Esophagus (tissue), 2 donors: ENCODE measurements at regions not wholly inside any gene's neighbourhood (a gene's known extent, or its start where the extent isn't known, plus 50 kb on each side); places are given as distances from the start of the nearest gene placed in this dataset.
"Not testable (repeated sequence)": the region's sequence is repeated elsewhere in the genome, so short reads cannot be mapped to it uniquely, and the experiment has no call there.

Experiments used
- H3K27ac ChIP-seq, 2 donors: one replicate each; pipeline ENCODE4 v1.5.1; 2013; ENCODE audit warnings: low read depth in 2 of 2, mild to moderate bottlenecking in 2 of 2, inconsistent platforms in 1 of 2, low read length in 1 of 2, moderate library complexity in 1 of 2
- H3K27me3 ChIP-seq, 2 donors: one replicate each; pipeline ENCODE4 v1.6.1; 2013; ENCODE audit warnings: low read length in 2 of 2, control low read depth in 1 of 2, mild to moderate bottlenecking in 1 of 2; ENCODE audit not compliant: insufficient read depth in 2 of 2, control insufficient read depth in 1 of 2
- H3K36me3 ChIP-seq, 2 donors: one replicate each; pipeline ENCODE4 v1.6.1; 2013; ENCODE audit warnings: low read length in 1 of 2; ENCODE audit not compliant: control insufficient read depth in 2 of 2, insufficient read depth in 2 of 2
- H3K4me1 ChIP-seq, 2 donors: one replicate each; pipeline ENCODE4 v1.6.1; 2013; ENCODE audit warnings: low read length in 1 of 2; ENCODE audit not compliant: control insufficient read depth in 2 of 2, insufficient read depth in 2 of 2
- H3K4me3 ChIP-seq, 2 donors: one replicate each; pipeline ENCODE4 v1.5.1; 2013; ENCODE audit warnings: low read length in 2 of 2, mild to moderate bottlenecking in 2 of 2, low read depth in 1 of 2, moderate library complexity in 1 of 2
- H3K9me3 ChIP-seq, 2 donors: one replicate each; pipeline ENCODE4 v1.6.1; 2013; ENCODE audit warnings: mild to moderate bottlenecking in 2 of 2, low read depth in 1 of 2, low read length in 1 of 2, moderate library complexity in 1 of 2; ENCODE audit not compliant: control insufficient read depth in 2 of 2, insufficient read depth in 1 of 2
- WGBS, 2 donors: extraction: QIAGEN DNeasy Blood & Tissue Kit; methylation state at CpG; one replicate each; pipeline ENCODE4 v1.1.7; 2013; 5-methylcytosine and 5-hydroxymethylcytosine counted together
- donor health status: healthy with polysubstance abuse.
- donor health status: Bipolar disorder and iron deficiency.

GRCh38 chr3:104347291-104347690 is 1019.4 kb upstream of the ALCAM start:
- H3K27ac ChIP-seq = no peak overlapping the region
- H3K4me1 ChIP-seq = no peaks in the 10 kb centered on the region
- H3K36me3 ChIP-seq = no peaks in the 10 kb centered on the region
- no peaks in the 10 kb centered on the region for H3K9me3 ChIP-seq
- 46 to 56% methylated on average over 1 of the region's 1 CpG for WGBS, 2 donors
- H3K27me3 ChIP-seq = no peaks in the 10 kb centered on the region
- no peak overlapping the region for H3K4me3 ChIP-seq

- H3K27me3 ChIP-seq = no peaks in the 10 kb centered on the region
- no peaks in the 10 kb centered on the region for H3K36me3 ChIP-seq
- no peak overlapping the region for H3K4me3 ChIP-seq
- WGBS, 2 donors = 73 to 77% methylated on average over 1 of the region's 1 CpG
- no peak overlapping the region for H3K27ac ChIP-seq
- H3K4me1 ChIP-seq = no peaks in the 10 kb centered on the region
- H3K9me3 ChIP-seq = no peaks in the 10 kb centered on the region
Observed at GRCh38 chr3:104349836-104350235, 1016.9 kb upstream of the ALCAM start.

DNA sequence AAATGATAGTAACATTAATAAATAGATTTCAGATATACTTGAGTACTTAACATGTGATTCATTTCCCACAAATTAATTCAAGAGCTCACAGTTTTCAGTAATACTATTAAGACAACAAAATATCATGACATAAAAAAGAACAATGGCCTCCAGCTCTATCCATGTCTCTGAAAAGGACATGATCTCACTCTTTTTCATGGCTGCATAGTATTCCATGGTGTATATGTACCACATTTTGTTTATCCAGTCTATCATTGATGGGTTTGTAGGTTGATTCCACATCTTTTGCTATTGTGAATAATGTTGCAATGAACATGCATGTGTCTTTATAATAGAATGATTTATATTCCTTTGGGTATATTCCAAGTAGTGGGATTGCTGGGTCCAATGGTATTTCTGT is 1012.8 kb upstream of the ALCAM start:
- H3K36me3 ChIP-seq = no peaks in the 10 kb centered on the region
- H3K27me3 ChIP-seq = no peaks in the 10 kb centered on the region
- no peaks in the 10 kb centered on the region for H3K4me1 ChIP-seq
- H3K27ac ChIP-seq = no peak overlapping the region
- H3K4me3 ChIP-seq = no peak overlapping the region
- no peaks in the 10 kb centered on the region for H3K9me3 ChIP-seq

- H3K4me3 ChIP-seq = no peak overlapping the region
- H3K4me1 ChIP-seq = no peaks in the 10 kb centered on the region
- no peak overlapping the region for H3K27ac ChIP-seq
- H3K9me3 ChIP-seq = peaks cover 0 to 2% of the 10 kb centered on the region in 2 donors
- H3K36me3 ChIP-seq = no peaks in the 10 kb centered on the region
- WGBS, 2 donors = 70 to 76% methylated on average over 4 of the region's 4 CpGs
- H3K27me3 ChIP-seq = no peaks in the 10 kb centered on the region
Observed at GRCh38 chr3:104359546-104359945, 1007.2 kb upstream of the ALCAM start.

GRCh38 chr3:104360038-104360437 is 1006.7 kb upstream of the ALCAM start:
- H3K27ac ChIP-seq = no peak overlapping the region

DNA sequence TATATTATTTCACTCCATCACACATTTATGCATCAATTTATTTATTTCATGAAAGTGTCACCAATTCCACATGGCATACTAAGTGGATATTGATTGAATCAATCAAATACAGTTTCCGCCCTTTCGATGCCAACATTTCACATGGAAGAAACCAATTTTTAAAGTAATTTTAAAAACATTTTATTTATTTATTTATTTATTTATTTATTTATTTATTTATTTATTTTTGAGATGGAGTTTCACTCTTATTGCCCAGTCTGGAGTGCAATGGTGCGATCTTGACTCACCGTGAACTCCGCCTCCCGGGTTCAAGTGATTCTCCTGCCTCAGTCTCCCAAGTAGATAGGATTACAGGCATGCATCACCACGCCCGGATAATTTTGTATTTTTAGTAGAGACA is 1005.0 kb upstream of the ALCAM start:
- not testable (repeated sequence) for H3K36me3 ChIP-seq, H3K27ac ChIP-seq, H3K27me3 ChIP-seq, H3K9me3 ChIP-seq, H3K4me1 ChIP-seq, H3K4me3 ChIP-seq
- WGBS, 2 donors = 96% methylated on average over 8 of the region's 8 CpGs

More at GRCh38 chr3:104360038-104360437, 1006.7 kb upstream of the ALCAM start:
- peaks cover 0 to 2% of the 10 kb centered on the region in 2 donors for H3K9me3 ChIP-seq
- H3K27me3 ChIP-seq = no peaks in the 10 kb centered on the region
- no peaks in the 10 kb centered on the region for H3K36me3 ChIP-seq
- no peaks in the 10 kb centered on the region for H3K4me1 ChIP-seq
- no peak overlapping the region for H3K4me3 ChIP-seq

- Histone ChIP-seq H3K36me3 (no peaks in the 10 kb centered on the region), H3K4me3 (no peak overlapping the region), H3K27ac (no peak overlapping the region), H3K9me3 (peaks cover 0 to 2% of the 10 kb centered on the region in 2 donors), H3K27me3 (no peaks in the 10 kb centered on the region), H3K4me1 (no peaks in the 10 kb centered on the region)
- 85 to 87% methylated on average over 6 of the region's 6 CpGs for WGBS, 2 donors
Observed at GRCh38 chr3:104362319-104362718, 1004.4 kb upstream of the ALCAM start.

GRCh38 chr3:104367000-104367399 is 999.7 kb upstream of the ALCAM start:
- no peaks in the 10 kb centered on the region for H3K4me1 ChIP-seq
- WGBS, 2 donors = 59 to 66% methylated on average over 3 of the region's 3 CpGs
- H3K27me3 ChIP-seq = no peaks in the 10 kb centered on the region
- H3K27ac ChIP-seq = no peak overlapping the region
- H3K36me3 ChIP-seq = no peaks in the 10 kb centered on the region
- no peak overlapping the region for H3K4me3 ChIP-seq
- peaks cover 0 to 2% of the 10 kb centered on the region in 2 donors for H3K9me3 ChIP-seq

GRCh38 chr3:104368760-104369159 is 997.9 kb upstream of the ALCAM start:
- no peak overlapping the region for H3K27ac ChIP-seq
- no peak overlapping the region for H3K4me3 ChIP-seq
- H3K4me1 ChIP-seq = no peaks in the 10 kb centered on the region
- H3K36me3 ChIP-seq = no peaks in the 10 kb centered on the region
- H3K9me3 ChIP-seq = no peaks in the 10 kb centered on the region
- H3K27me3 ChIP-seq = no peaks in the 10 kb centered on the region

GRCh38 chr3:104385421-104385820 is 981.3 kb upstream of the ALCAM start:
- Histone ChIP-seq H3K9me3 (no peaks in the 10 kb centered on the region), H3K27ac (no peak overlapping the region), H3K27me3 (no peaks in the 10 kb centered on the region), H3K36me3 (no peaks in the 10 kb centered on the region), H3K4me1 (no peaks in the 10 kb centered on the region), H3K4me3 (no peak overlapping the region)
- 55% methylated on average over 3 of the region's 3 CpGs for WGBS, 2 donors
